C4-2B (cell line): ENCODE measurements at regions not wholly inside any gene's neighbourhood (a gene's known extent, or its start where the extent isn't known, plus 50 kb on each side); places are given as distances from the start of the nearest gene placed in this dataset.

Experiments
- H3K27ac ChIP-seq: fragments of 450-650 bp; 2 replicates; pipeline ENCODE4 v1.5.1; 2017
- ZFX ChIP-seq: fragments of 450-650 bp; IDR thresholded peaks from 2 replicates; pipeline ENCODE4 v1.6.1; 2017
- TF ChIP-seq, protein P1 (sequence below): fragments of 450-650 bp; conservative IDR thresholded peaks from 2 replicates; pipeline ENCODE4 v1.5.1; 2017; ENCODE audit warnings: mild to moderate bottlenecking

DNA sequence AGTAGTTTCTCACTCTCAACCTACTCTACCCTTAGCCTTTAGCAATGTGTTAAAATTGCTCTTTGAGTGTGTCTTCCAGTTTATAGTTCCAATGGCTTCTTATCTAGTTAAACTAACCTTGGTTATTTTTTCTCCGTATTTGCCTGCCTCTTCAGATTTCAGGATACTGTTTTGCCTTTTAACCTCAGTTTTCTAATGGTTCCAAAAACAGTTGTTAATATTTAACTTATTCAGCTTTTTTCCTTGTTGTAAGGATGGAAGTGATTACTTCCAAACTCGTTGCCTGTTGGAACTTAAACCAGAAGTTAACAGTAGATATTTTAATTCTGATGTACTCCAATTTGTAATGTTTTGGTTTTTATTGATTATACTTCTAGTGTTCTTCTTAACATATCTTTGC, 1574.9 kb downstream of the HACE1 start:
- H3K27ac ChIP-seq: no peak overlapping the region
- TF ChIP-seq, protein P1, sequence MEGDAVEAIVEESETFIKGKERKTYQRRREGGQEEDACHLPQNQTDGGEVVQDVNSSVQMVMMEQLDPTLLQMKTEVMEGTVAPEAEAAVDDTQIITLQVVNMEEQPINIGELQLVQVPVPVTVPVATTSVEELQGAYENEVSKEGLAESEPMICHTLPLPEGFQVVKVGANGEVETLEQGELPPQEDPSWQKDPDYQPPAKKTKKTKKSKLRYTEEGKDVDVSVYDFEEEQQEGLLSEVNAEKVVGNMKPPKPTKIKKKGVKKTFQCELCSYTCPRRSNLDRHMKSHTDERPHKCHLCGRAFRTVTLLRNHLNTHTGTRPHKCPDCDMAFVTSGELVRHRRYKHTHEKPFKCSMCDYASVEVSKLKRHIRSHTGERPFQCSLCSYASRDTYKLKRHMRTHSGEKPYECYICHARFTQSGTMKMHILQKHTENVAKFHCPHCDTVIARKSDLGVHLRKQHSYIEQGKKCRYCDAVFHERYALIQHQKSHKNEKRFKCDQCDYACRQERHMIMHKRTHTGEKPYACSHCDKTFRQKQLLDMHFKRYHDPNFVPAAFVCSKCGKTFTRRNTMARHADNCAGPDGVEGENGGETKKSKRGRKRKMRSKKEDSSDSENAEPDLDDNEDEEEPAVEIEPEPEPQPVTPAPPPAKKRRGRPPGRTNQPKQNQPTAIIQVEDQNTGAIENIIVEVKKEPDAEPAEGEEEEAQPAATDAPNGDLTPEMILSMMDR: no peak
- TF ChIP-seq ZFX: no peak

DNA sequence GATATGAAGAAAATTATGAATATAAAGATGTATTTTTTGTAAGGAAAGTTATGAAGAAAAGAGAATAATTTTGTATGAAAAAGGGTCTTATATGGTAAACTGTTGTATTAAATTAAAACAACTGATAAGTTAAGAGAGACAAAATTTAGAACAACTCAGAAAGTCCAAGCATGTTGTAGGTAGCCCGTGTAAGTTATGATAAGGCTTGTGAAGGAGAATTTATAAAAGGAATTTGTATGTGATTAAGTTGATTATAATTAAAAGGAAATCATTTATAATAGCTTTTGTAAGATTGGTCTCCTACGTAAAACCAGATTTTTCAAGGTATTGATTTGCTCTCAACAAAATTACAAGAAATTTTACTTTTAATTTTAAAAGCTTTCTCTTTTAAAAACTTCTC, 1579.3 kb downstream of the HACE1 start:
- H3K27ac ChIP-seq: no peak overlapping the region
- TF ChIP-seq ZFX: no peak
- TF ChIP-seq, protein P1: no peak

DNA sequence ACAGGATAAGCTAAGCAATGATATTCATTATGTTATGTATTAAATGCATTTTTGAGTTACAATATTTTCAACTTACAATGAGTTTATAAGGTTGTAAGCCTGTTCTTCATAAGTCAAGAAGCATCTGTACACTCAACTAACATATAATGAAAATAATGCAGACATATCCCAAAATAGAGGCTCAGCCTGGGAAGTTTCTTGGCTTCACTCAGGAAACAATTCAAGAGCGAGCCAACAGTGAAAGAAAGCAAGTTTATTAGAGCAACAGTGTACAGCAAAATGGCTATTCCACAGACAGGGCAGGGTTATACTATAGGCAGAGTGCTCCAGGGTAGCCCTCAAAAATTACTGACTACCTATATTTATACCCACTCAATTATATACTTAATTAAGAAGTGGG, 1581.8 kb downstream of the HACE1 start:
- TF ChIP-seq, protein P1: no peak
- TF ChIP-seq ZFX: no peak
- no peak overlapping the region for H3K27ac ChIP-seq

DNA sequence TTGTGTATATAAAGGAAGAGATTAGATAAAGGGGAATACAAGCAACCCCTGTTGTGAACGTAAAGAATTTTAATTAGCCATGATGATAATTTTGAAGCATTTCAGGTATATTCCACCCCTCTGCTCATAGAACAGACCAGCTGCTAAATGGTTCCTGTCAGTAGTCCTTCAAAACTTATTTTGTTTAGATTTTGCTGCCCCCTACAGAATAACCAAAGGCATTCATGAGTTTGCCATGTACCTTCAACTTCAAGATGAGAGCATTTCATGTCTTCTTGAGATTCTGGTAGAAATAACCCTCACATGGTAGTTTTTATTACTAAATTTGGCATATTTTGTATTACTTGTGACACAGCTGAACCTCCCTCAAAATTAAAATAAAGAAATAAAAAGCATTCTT, 1586.7 kb downstream of the HACE1 start:
- TF ChIP-seq, protein P1: peak; percentile 63
- TF ChIP-seq ZFX: no peak
- H3K27ac ChIP-seq: no peak overlapping the region

DNA sequence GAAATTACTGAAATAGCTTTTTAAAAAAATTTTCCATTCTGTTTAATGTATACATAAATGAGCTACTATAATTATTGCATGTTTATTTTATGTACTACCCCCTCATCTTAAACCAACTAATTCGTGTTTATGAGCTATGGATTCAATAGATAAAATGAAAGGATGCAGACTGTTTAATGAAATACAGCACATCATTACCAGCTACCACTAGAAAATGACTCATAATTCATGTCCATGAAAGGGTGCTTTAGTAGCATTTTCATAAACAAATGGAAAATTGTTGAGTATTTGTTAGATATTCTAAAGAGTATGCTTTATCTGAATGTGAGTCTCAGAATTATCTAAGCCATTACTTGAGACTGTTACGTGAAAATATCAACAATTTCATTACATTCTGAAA, 1590.1 kb downstream of the HACE1 start:
- TF ChIP-seq, protein P1: no peak
- no peak for TF ChIP-seq ZFX
- H3K27ac ChIP-seq: no peak overlapping the region

DNA sequence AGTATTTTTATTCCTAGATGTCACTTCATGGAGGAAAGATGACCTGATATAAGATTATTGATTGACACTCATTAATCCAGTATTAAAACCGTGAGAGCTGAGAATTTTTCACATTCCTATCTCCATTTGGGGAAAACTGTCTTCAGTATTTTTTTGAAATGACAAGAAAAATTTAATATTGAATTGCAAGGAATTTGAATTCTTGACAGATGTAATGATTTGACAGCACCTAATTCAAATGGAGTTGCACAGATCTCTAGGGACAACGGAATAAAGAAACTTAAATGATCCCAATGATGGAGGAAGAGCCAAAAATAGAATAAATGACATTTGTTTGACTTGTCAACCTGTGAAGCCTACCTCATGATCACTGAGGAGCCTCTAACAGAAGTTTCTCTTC, 1591.4 kb downstream of the HACE1 start:
- TF ChIP-seq ZFX: no peak
- TF ChIP-seq, protein P1: no peak
- H3K27ac ChIP-seq: no peak overlapping the region

DNA sequence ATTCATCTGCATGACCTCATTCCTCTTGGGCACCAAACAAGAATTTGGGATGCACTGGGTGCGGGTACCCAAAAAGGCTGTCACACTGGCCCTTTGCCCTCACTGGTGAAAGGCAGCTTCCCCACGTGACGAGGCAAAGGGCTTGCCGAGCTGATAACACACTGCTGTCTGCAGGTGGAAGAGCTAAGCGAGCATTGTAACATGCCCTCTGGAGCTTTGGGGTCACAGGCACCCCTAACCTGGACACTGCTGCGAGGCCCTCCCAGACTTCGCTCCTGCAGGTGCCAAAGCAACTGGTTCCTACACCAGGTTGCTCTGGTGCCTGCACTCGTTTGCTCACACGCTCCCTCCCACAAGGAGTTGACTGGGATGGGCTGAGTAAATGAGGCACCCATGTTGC, 1595.7 kb downstream of the HACE1 start:
- no peak overlapping the region for H3K27ac ChIP-seq
- TF ChIP-seq, protein P1: no peak
- TF ChIP-seq ZFX: no peak
